Fibroblast of skin of scalp (primary cell): ENCODE measurements at regions not wholly inside any gene's neighbourhood (a gene's known extent, or its start where the extent isn't known, plus 50 kb on each side); places are given as distances from the start of the nearest gene placed in this dataset.

Experiments used
- DNase-seq: peaks from one replicate; pipeline ENCODE4 v3.0.0-alpha.2; 2013

DNA sequence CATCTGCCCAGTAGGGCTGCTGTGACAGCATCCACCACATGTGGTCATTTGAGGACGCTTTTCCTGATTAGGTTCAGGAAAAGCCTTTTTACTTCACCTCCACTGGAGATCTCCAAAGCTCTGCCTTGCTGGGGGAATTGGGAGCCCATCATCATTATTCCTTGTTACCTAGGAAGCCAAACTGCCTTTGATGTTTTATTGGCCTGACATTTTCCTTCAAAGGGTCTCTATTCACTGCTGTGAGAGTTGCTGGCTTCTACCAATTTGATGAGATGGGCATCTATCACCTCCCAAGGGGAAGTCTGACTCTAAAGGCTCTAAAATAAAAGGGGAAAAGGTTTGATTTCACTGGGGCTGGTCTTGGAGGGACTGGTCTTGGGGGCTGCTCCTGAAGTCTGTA is 678.6 kb downstream of the PTPRU start:
- DNase-seq = no peak

- DNase-seq = peak; percentile 48
These were observed 676.1 kb downstream of the PTPRU start for GRCh38 chr1:29912425-29912824.

- no peak for DNase-seq
These were observed 673.6 kb downstream of the PTPRU start for GRCh38 chr1:29909962-29910361.

DNA sequence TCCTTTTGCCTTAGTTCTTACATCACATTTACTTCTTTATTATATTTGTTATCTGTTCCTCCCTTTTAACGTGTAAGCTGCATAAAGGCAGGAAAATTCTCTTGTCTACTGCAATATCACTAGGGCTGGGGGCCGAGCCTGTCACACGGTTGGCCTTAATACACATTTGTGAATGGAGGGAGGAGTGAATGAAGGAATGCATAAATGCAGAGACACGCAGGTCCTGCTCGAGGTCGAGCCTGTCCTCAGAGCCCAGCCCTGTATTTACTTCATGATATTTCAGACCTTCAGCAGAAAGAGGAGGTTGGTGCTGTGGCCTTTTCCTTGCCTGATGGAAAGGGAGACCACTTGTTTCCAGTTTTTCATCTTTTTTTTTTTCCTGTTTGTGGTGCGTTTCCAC is 671.3 kb downstream of the PTPRU start:
- DNase-seq = no peak

- no peak for DNase-seq
These were observed 670.6 kb downstream of the PTPRU start for GRCh38 chr1:29906927-29907326.

DNA sequence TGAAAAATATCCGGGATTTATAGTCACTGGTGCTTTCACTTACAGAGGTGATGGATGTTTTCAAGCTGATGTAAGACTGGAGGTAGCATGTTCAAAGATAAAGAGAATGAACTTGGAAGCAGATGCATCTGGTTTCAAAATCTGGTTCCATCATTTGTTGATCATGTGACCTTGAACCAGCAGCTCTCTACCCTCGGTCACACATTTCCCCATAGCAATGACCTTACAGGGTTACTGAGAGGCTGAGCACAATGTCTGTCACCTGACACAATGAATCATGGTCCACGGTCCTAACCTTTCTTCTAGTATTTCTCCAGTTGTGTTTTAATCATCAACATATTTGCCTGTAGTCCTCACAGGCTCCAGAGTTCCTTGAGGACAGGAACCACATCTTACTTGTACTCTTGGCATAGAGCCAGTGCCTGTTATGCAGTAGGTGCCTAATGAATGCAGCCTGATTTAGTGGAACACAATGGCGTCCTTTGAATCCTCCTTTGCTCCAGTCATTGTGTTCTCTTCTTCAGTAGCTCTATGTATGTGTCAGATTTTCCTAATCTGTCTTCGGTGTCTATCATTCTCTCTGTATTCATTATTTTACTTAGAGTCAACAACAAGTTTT is 667.3 kb downstream of the PTPRU start:
- no peak for DNase-seq

- DNase-seq = no peak
These were observed 665.5 kb downstream of the PTPRU start for GRCh38 chr1:29901624-29902325.

DNA sequence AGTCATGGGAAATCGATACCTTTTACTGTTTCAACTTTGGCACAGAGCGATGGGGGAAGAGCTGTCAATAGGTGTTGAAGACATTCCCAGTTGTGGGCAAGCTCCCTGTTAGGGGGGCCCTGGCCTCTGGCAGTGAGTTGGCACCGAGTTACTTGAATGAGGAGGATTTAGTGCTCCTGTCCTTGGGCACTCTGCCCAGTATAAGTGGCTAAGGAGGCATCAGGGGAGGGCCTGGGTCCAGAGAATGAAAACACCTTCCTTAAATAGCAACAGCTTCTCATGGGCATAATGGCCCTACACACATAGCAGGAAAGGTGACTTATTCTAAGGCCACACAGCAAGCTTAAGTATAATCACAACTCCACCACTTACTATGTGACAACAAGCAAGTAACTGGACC is 664.4 kb downstream of the PTPRU start:
- DNase-seq = no peak

DNA sequence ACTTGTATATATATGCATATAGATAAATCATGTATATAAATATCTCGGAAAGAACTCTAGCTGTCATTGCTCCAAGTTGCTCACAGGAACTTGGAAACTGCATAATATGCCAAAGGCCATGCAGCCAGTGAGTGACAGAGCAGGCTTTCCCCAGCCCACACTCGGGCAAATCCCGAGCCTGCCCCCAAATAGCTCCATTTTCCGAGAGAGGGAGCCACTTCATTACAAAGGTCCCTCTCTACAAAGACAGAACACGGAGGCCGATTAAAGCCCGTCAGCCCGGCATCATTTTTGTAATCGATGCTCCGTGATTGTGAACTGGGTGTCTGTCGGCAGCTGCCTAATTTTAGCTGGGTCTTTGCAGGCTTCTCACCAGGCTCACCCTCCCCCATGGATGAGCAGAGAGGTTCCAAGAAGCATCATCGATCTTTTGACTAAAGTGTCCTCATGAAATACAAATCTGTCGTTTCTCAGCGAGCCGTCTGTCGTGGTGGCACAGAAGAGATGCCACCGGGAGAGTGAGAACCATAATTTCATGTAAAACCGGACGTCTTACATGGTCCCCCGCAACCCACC is 663.9 kb downstream of the PTPRU start:
- no peak for DNase-seq

DNA sequence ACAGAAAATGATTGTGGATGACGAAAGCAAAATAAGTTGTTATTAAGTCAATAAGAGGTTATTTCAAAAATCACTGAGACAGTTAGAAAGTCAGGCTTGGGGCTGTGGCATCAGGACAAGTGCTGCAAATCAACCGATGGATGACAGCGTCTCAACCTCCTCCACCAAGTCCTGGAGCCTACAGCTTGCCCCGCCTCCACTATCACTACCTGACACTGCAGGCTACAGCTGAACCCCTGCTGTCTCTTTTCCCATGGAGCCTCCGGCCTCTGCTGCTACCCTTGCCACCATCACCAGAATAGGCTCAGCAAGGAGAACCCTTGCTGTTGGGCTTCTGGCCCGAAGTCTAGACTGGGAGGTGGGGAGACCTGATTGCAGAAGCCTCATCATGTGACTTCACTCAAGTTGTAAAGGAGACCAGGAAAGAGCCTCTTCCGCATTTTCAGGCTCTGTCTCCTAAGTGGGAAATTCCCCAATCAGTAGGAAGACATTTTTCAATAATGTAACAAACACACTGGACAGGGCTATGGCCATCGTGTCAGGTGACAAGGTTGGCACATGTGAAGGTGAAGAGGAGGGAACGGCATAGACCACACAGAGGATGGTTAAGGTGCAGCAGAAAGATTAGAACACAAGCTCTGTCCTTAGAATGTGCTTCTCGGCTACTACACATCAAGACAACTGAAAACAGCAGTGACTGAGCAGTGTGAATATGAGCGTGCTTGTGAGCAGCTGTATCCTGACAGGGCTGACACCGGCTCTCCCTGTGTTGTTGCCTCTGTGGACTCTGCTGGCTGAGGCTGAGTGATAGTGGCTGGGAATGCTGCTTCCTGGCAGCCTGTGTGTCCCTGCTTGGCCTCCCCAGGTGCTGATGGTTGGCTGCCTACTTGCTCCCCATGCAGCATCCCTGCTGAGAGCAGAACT is 660.7 kb downstream of the PTPRU start:
- no peak for DNase-seq

DNA sequence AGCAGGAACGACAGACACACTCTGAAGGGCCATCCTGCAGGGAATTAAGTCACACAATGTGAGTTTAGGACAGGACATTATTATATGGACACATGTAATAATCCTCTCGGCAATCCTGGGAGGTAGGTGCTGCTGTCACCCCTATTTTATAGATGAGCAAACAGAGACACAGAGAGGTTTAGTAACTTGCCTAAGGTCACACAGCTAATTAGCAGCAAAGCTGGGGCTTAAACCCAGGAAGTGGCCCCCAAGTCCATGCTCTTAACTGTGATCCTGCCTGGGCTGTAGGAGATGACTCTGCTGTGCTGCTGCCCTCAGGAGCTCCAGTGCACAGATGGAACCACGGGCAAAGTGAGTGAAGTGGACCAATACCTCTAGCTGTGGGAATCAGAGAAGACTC is 660.0 kb downstream of the PTPRU start:
- no peak for DNase-seq

DNA sequence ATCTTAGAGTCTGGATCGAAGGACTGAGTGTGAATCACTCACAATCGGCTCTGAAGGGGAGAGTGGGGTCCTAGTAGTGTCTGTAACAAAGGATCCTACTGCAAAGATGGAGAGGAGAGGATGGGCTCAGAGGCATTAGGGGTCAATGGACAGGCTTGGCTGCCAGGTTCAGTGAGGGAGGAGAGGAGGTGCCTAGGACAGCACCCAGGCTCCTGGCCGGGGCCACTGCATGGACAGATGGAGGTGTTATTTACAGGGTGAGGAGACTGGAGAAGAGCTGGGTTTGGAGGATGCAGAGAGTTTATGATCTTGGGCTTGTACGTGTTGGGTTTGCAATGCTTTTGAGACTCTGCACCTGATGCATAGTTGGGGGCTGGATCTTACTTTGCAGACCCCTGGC is 658.9 kb downstream of the PTPRU start:
- no peak for DNase-seq

DNA sequence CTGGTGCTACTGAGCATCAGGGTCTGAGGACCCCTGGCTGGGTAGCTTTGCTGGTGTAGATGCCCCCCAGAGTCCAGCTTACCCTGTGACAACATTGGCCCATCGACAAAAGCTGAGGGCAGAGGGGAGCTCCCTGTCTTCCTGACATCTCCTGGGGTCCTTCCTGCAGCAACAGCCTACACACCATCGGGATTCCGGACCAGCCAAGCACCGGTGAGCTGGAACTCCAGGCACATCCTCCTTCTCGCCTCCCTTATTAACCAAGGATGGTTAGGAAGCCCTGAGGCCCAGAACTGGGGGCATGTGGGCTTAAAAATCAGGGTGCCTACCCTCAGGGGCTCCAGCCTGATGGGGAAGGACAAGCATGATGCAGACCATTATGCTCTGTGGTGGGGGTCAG is 658.0 kb downstream of the PTPRU start:
- no peak for DNase-seq

DNA sequence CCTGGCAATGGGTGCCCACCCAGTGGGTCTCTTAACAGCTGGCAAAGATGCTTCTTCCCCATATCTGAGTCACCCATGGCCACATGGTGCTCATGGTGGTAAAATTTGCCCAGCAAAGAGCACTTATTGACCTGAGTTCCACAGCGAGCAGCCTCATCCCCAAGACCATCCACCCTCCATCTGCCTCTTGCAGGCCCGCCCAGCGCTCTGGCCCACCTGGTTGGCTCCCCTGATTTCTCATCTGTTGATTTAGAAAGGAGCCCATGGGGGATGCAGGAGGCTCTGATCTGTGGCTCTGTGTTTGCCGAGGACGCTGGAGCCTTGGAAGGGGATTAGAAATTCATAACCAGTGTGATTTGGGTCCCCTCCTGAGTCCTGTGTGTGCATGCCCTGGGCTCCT is 657.5 kb downstream of the PTPRU start:
- no peak for DNase-seq

DNA sequence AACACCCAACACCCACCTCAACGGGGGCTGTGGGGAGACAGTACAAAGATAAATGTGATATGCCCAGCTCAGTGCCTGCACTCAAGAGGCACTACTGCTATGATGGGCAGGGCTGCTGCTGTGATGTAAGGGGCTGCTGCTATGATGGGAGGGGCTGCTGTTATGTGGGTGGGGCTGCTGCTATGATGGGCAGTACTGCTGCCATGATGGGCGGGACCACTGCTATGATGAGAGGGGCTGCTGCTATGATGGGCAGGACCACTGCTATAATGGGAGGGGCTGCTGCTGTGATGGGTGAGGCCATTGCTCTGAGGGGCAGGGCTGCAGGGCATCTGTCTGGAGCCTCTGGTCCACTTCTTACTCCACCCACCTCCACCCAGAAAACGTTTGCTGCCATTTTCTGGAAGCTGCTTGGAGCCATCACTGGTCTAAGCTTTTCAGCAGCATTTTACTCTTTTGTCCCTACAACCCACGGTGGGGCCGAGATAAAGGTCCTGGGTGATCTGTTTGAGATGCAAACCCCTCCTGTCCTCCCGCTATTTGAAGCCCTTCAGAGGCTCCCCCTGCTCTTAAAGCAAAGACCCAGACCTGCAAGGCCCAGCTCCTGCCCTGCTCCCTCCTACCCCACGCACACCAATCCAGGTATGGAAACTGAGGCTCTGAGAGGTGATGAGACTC is 656.9 kb downstream of the PTPRU start:
- DNase-seq = no peak

GRCh38 chr1:29892247-29892646 is 655.9 kb downstream of the PTPRU start:
- DNase-seq = no peak

- no peak for DNase-seq
These were observed 654.1 kb downstream of the PTPRU start for GRCh38 chr1:29890201-29890959.

DNA sequence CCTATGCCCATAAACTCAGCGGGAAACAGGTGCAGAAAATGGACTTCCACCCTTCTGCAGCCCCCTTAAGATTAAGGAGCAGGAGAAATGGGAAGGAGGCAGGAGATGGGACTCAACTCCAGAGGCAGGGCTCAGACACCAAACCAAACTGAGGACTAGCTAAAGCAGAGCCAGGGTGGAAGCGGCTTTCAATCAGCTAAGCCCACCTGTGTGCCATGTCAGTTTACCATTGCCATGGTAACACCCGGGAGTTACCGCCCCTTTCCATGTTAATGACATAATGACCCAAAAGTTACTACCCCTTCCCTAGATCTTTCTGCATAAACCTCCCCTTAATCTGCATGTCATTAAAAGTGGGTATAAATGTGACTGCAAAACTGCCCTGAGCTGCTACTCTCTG is 653.5 kb downstream of the PTPRU start:
- no peak for DNase-seq

DNA sequence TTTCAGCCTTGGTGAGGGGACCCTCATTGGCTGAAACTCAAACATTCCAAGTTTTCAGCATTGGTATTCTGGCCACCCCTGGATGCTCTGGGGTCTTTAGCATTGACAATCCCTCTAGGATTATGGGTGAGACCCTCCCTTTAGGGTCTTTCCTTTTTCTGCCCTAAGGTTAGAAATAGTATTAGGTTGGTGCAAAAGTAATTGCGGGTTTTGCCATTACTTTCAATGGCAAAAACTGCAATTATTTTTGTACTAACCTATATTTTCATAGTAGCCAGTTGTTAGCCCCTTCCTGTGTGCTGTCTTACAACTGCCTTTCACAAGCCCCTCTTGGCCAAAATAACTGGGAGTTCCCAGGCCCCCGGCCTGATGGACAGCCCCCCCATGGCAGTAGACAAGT is 648.4 kb downstream of the PTPRU start:
- no peak for DNase-seq

GRCh38 chr1:29883986-29884385 is 647.7 kb downstream of the PTPRU start:
- DNase-seq = no peak

GRCh38 chr1:29883411-29883832 is 647.1 kb downstream of the PTPRU start:
- no peak for DNase-seq

DNA sequence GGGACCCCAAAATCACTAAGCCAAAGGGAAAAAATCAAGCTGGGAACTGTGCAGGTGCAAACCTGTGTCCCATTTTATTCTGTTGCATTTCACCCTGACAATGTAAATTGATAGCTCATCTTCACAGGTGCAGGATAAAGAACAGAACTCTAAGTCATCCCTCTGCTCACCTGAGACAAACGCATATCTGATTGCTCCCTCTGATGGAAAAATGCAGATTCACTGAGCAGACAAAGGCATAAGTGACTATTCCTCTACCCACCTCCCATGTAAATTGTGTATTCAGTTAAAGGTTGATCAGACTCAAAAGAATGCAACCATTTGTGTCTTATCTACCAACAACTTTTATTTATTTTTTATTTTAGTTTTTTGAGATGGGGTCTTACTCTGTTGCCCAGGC is 644.2 kb downstream of the PTPRU start:
- DNase-seq = no peak
